ENCODE measurements at regions not wholly inside any gene's neighbourhood (a gene's known extent, or its start where the extent isn't known, plus 50 kb on each side); places are given as distances from the start of the nearest gene placed in this dataset.

GRCh38 chr7:25521236-25521635, 292.9 kb upstream of the NPVF start:
- Histone ChIP-seq H3K27ac (ENCODE audit: low read depth, low read length) (no peak overlapping the region), H3K4me2 (ENCODE audit: low read length) (no peak overlapping the region), H3K36me3 (ENCODE audit: control insufficient read depth in 1 of 2, insufficient read depth in 2 of 2, low read length in 2 of 2) (no peaks in the 10 kb centered on the region), H3K27me3 (ENCODE audit: insufficient read depth, low read length) (peaks cover 25% of the 10 kb centered on the region), H2AFZ (ENCODE audit: low read depth, low read length, poor library complexity, severe bottlenecking) (no peak overlapping the region), H3K9ac (ENCODE audit: low read length) (no peak overlapping the region), H3K9me2 (ENCODE audit: insufficient read depth) (no peaks in the 10 kb centered on the region), H3K4me3 (replicated peaks in 1 of 2; ENCODE audit: low read depth in 1 of 2, low read length in 2 of 2) (no peak overlapping the region), H4K20me1 (ENCODE audit: insufficient read depth) (no peaks in the 10 kb centered on the region), H3K79me2 (ENCODE audit: insufficient read depth, low read length) (no peaks in the 10 kb centered on the region), H3K9me3 (ENCODE audit: control insufficient read depth in 1 of 2, insufficient read depth in 1 of 2, low read depth in 1 of 2, low read length in 2 of 2) (no peaks in the 10 kb centered on the region), H3K4me1 (ENCODE audit: control insufficient read depth in 1 of 2, insufficient read depth in 2 of 2, low read length in 2 of 2) (no peaks in the 10 kb centered on the region; a peak in 1 of 4 replicates)
- ChIA-PET CTCF (no interaction called here), POLR2A (no interaction called here), RAD21 (ENCODE audit: low non-redundant PET in 1 of 2, low total read pairs in 2 of 2, uncharacterized antibody in 2 of 2, unreplicated experiment in 2 of 2) (no interaction called here)
- intact Hi-C loops (cut with micrococcal nuclease): no loop called here
- DNase-seq (ENCODE audit: low read depth, low spot score): no peak
- BruUV-seq (replicated peaks): no TSS peak
- TF ChIP-seq ZNF274 (IDR thresholded peaks at IDR 0.05; ENCODE audit: low read depth, low read length): no peak
- TF ChIP-seq JUND (IDR thresholded peaks at IDR 0.05): no peak
- peak; percentile 11; the same call in 1 of the 2 replicates for ATAC-seq

- CTCF ChIA-PET: no interaction called here
- no peak overlapping the region for H3K9ac ChIP-seq (ENCODE audit: low read length)
- BruUV-seq (replicated peaks): no TSS peak
- no peaks in the 10 kb centered on the region for H3K9me3 ChIP-seq (ENCODE audit: control insufficient read depth in 1 of 2, insufficient read depth in 1 of 2, low read depth in 1 of 2, low read length in 2 of 2)
- no peak overlapping the region for H3K4me2 ChIP-seq (ENCODE audit: low read length)
- no peaks in the 10 kb centered on the region for H3K36me3 ChIP-seq (ENCODE audit: control insufficient read depth in 1 of 2, insufficient read depth in 2 of 2, low read length in 2 of 2)
- H4K20me1 ChIP-seq (ENCODE audit: insufficient read depth): no peaks in the 10 kb centered on the region
- POLR2A ChIA-PET: no interaction called here
- TF ChIP-seq CBX3 (IDR thresholded peaks at IDR 0.05; ENCODE audit: low read depth) (no peak), POLR2A (IDR thresholded peaks at IDR 0.05; ENCODE audit: borderline replicate concordance, extremely low read depth, insufficient read depth, insufficient read length) (no peak), POLR2AphosphoS5 (IDR thresholded peaks at IDR 0.05; ENCODE audit: low read depth, low read length) (no peak), ZNF274 (IDR thresholded peaks at IDR 0.05; ENCODE audit: low read depth, low read length) (no peak), SRF (IDR thresholded peaks at IDR 0.05; ENCODE audit: low read depth) (no peak), EZH2phosphoT487 (IDR thresholded peaks at IDR 0.05; ENCODE audit: borderline replicate concordance) (no peak), ELF1 (IDR thresholded peaks at IDR 0.05; ENCODE audit: borderline replicate concordance, low read depth) (no peak), CEBPB (IDR thresholded peaks at IDR 0.05; ENCODE audit: low read depth) (no peak), YY1 (IDR thresholded peaks at IDR 0.05; ENCODE audit: extremely low read depth, insufficient replicate concordance, low read depth, low read length) (no peak), RAD21 (IDR thresholded peaks at IDR 0.05; ENCODE audit: low read depth) (no peak), REST (IDR thresholded peaks at IDR 0.05; ENCODE audit: low read depth) (no peak), FOSL1 (IDR thresholded peaks at IDR 0.05; ENCODE audit: low read depth) (no peak), ZFX (IDR thresholded peaks at IDR 0.05) (no peak), ATF3 (IDR thresholded peaks at IDR 0.05) (no peak), JUND (IDR thresholded peaks at IDR 0.05) (no peak), SP1 (IDR thresholded peaks at IDR 0.05; ENCODE audit: low read depth) (no peak), ZBTB33 (IDR thresholded peaks at IDR 0.05; ENCODE audit: extremely low read depth, insufficient replicate concordance, low read length) (no peak)
- RAD21 ChIA-PET (ENCODE audit: low non-redundant PET in 1 of 2, low total read pairs in 2 of 2, uncharacterized antibody in 2 of 2, unreplicated experiment in 2 of 2): no interaction called here
- no peak overlapping the region for H3K4me3 ChIP-seq (replicated peaks in 1 of 2; ENCODE audit: low read depth in 1 of 2, low read length in 2 of 2)
- intact Hi-C loops (cut with micrococcal nuclease): no loop called here
- H3K79me2 ChIP-seq (ENCODE audit: insufficient read depth, low read length): no peaks in the 10 kb centered on the region
- H3K27me3 ChIP-seq (ENCODE audit: insufficient read depth, low read length): peaks cover 35% of the 10 kb centered on the region
- DNase-seq (ENCODE audit: low read depth, low spot score) (no peak), ATAC-seq (no peak)
- H3K4me1 ChIP-seq (ENCODE audit: control insufficient read depth in 1 of 2, insufficient read depth in 2 of 2, low read length in 2 of 2): no peaks in the 10 kb centered on the region; a peak in 1 of 4 replicates
- no peak overlapping the region for H3K27ac ChIP-seq (ENCODE audit: low read depth, low read length)
- no peak overlapping the region for H2AFZ ChIP-seq (ENCODE audit: low read depth, low read length, poor library complexity, severe bottlenecking)
- H3K9me2 ChIP-seq (ENCODE audit: insufficient read depth): no peaks in the 10 kb centered on the region
These were observed 294.4 kb upstream of the NPVF start for GRCh38 chr7:25522727-25523126.

All from HCT116 (cell line).